PFSK-1 (cell line): ENCODE measurements at regions not wholly inside any gene's neighbourhood (a gene's known extent, or its start where the extent isn't known, plus 50 kb on each side); places are given as distances from the start of the nearest gene placed in this dataset.
A peak's percentile ranks its signal among the peaks of the same experiment; 100 is the strongest.

Source experiments
- FOXP2 ChIP-seq: optimal IDR thresholded peaks from 2 replicates; pipeline ENCODE3; 2011; ENCODE audit warnings: borderline replicate concordance, control low read depth, inconsistent platforms; ENCODE audit not compliant: insufficient read depth; ENCODE audit errors: extremely low read length, extremely low read depth
- POLR2AphosphoS5 ChIP-seq: IDR thresholded peaks from 2 replicates; pipeline ENCODE4 v1.6.1; 2012; ENCODE audit warnings: low read depth, mild to moderate bottlenecking, control low read depth, low read length, moderate library complexity
- REST ChIP-seq, 2 experiments: IDR thresholded peaks; 2 replicates each; pipeline versions ENCODE4 v1.6.1 to v1.8.0; 2011 to 2012; ENCODE audit warnings: low read depth in 2 of 2, low read length in 2 of 2, control low read depth in 1 of 2, inconsistent platforms in 1 of 2, mild to moderate bottlenecking in 1 of 2, moderate library complexity in 1 of 2; ENCODE audit not compliant: insufficient read depth in 1 of 2
- SIN3A ChIP-seq: IDR thresholded peaks from 2 replicates; pipeline ENCODE4 v1.6.1; 2012; ENCODE audit warnings: mild to moderate bottlenecking, low read length, moderate library complexity, borderline replicate concordance; ENCODE audit not compliant: insufficient read depth
- TAF1 ChIP-seq: IDR thresholded peaks from 2 replicates; pipeline ENCODE4 v1.6.1; 2012; ENCODE audit warnings: low read length, control low read depth, borderline replicate concordance; ENCODE audit not compliant: insufficient read depth

DNA sequence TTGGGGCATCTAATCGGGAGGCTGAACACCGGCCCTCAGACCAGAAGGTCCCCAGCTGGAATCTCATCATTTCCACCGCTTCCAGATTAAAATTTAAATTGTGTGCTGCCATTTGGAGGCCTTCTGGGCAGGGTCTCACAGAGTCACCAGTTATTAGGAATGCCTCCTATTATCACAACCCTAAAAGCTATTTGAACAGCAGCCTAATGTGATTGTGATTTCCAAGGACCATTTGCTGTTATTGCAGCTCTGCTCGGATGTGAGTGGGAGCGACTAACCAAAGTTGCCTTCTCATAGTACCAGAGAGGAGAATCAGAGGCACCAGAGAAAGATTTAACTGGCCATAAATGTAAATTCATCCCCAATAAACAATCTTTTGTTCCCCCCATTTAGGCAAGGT lies 277.3 kb downstream of the RNF144B start:
- no peak for TF ChIP-seq SIN3A
- TF ChIP-seq POLR2AphosphoS5 = no peak
- no peak for TF ChIP-seq REST (IDR thresholded peaks at IDR 0.05; ENCODE audit: insufficient read depth in 1 of 2, low read depth in 2 of 2, low read length in 2 of 2)
- TF ChIP-seq FOXP2 = no peak
- TF ChIP-seq TAF1 = no peak

GRCh38 chr6:18667612-18668011 lies 280.5 kb downstream of the RNF144B start:
- TF ChIP-seq POLR2AphosphoS5 (no peak), TAF1 (no peak), SIN3A (no peak), REST (IDR thresholded peaks at IDR 0.05; ENCODE audit: insufficient read depth in 1 of 2, low read depth in 2 of 2, low read length in 2 of 2) (no peak), FOXP2 (no peak)

DNA sequence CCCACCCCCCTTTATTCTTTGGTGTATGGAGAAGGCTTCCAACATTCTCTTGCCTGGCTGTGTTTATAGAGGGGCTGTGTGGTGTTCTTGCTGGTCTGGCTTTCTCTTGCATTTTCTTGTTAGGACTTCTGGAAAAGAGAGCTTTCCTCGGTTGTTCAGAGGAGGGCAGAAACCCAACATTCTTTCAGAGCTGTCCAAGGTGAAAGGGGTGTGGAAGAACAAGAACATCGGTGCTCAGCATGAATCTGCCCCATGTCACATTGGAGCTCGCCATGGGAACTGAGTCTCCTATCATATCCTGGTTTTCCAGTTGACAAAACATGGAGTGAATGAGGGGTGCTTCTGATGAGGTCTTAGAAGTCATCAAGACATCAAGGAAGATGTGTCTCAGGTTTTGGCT lies 281.8 kb downstream of the RNF144B start:
- TF ChIP-seq FOXP2 = no peak
- TF ChIP-seq SIN3A = no peak
- peak; percentile 51 to 83; a peak in 3 of 4 replicates for TF ChIP-seq REST (IDR thresholded peaks at IDR 0.05; ENCODE audit: insufficient read depth in 1 of 2, low read depth in 2 of 2, low read length in 2 of 2)

DNA sequence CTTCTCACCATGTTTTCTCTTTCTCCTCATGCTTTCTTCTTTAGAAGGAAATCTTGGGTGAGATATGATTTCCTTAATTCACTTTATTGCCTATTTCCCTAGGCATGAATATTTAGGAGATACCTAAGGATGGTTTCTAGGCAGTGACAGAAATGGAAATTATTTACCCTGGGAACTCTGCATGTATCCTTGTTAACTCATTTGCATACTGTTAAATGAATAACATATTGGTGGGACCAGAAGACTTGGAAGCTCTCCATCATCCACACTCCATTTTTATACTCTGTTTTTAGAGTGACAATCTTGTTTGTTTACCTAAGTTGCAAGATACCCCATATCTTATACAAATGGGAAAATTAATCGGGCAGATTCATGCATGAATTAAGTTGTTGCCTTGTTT lies 285.7 kb downstream of the RNF144B start:
- TF ChIP-seq POLR2AphosphoS5 = no peak
- no peak for TF ChIP-seq TAF1
- TF ChIP-seq FOXP2 = no peak
- no peak for TF ChIP-seq SIN3A
- TF ChIP-seq REST (IDR thresholded peaks at IDR 0.05; ENCODE audit: insufficient read depth in 1 of 2, low read depth in 2 of 2, low read length in 2 of 2) = no peak

- TF ChIP-seq REST (IDR thresholded peaks at IDR 0.05; ENCODE audit: insufficient read depth in 1 of 2, low read depth in 2 of 2, low read length in 2 of 2) = no peak
- TF ChIP-seq FOXP2 = no peak
- TF ChIP-seq TAF1 = no peak
- TF ChIP-seq POLR2AphosphoS5 = no peak
- TF ChIP-seq SIN3A = no peak
These were observed 287.2 kb downstream of the RNF144B start for GRCh38 chr6:18674346-18674745.
